IPS DF 6.9 (cell line): ENCODE measurements at regions not wholly inside any gene's neighbourhood (a gene's known extent, or its start where the extent isn't known, plus 50 kb on each side); places are given as distances from the start of the nearest gene placed in this dataset.

Source experiments
- DNase-seq: peaks from one replicate; pipeline ENCODE4 v3.0.0-alpha.2; 2013; ENCODE audit warnings: low read depth, low spot score
- H3K27ac ChIP-seq: one replicate; pipeline ENCODE4 v1.5.1; 2013; ENCODE audit warnings: low read length, control low read depth
- H3K27me3 ChIP-seq: 2 replicates; pipeline ENCODE4 v1.6.1; 2013; ENCODE audit warnings: mild to moderate bottlenecking, low read length; ENCODE audit not compliant: control insufficient read depth, insufficient read depth
- H3K36me3 ChIP-seq: 2 replicates; pipeline ENCODE4 v1.6.1; 2013; ENCODE audit warnings: low read length; ENCODE audit not compliant: control insufficient read depth, insufficient read depth
- H3K4me1 ChIP-seq: 2 replicates; pipeline ENCODE4 v1.6.1; 2013; ENCODE audit warnings: low read length; ENCODE audit not compliant: control insufficient read depth, insufficient read depth
- H3K4me3 ChIP-seq: 2 replicates; pipeline ENCODE4 v1.5.1; 2013; ENCODE audit warnings: mild to moderate bottlenecking, low read length
- H3K9me3 ChIP-seq: 2 replicates; pipeline ENCODE4 v1.6.1; 2013; ENCODE audit warnings: low read length, inconsistent platforms; ENCODE audit not compliant: control insufficient read depth, insufficient read depth
- WGBS: extraction: QIAGEN DNeasy Blood & Tissue Kit; methylation state at CpG from one replicate; pipeline ENCODE4 v1.1.7; 2013; ENCODE audit warnings: mixed read lengths, missing lambda C conversion rate; ENCODE audit not compliant: insufficient read length, insufficient coverage; 5-methylcytosine and 5-hydroxymethylcytosine counted together

- H3K36me3 ChIP-seq, result no peaks in the 10 kb centered on the region
- no peaks in the 10 kb centered on the region for H3K4me1 ChIP-seq
- no peaks in the 10 kb centered on the region for H3K27me3 ChIP-seq
- no peak for DNase-seq
- no peak overlapping the region for H3K27ac ChIP-seq
- WGBS, result no CpG with 5 or more reads among the region's 5 CpGs
- no peaks in the 10 kb centered on the region for H3K9me3 ChIP-seq
- H3K4me3 ChIP-seq, result no peak overlapping the region
These were observed 210.9 kb upstream of the ZFP64 start for GRCh38 chr20:52402514-52402913.

GRCh38 chr20:52401431-52401830 is 209.9 kb upstream of the ZFP64 start:
- H3K27me3 ChIP-seq, result no peaks in the 10 kb centered on the region
- no peak for DNase-seq
- no CpG with 5 or more reads among the region's 1 CpG for WGBS

GRCh38 chr20:52399352-52399751 is 207.8 kb upstream of the ZFP64 start:
- no peaks in the 10 kb centered on the region for H3K27me3 ChIP-seq
- no peaks in the 10 kb centered on the region for H3K4me1 ChIP-seq
- H3K9me3 ChIP-seq, result no peaks in the 10 kb centered on the region
- no peak overlapping the region for H3K27ac ChIP-seq
- no peak for DNase-seq
- no CpG with 5 or more reads among the region's 2 CpGs for WGBS
- H3K36me3 ChIP-seq, result no peaks in the 10 kb centered on the region
- no peak overlapping the region for H3K4me3 ChIP-seq

More at GRCh38 chr20:52401431-52401830, 209.9 kb upstream of the ZFP64 start:
- no peak overlapping the region for H3K27ac ChIP-seq
- H3K9me3 ChIP-seq, result no peaks in the 10 kb centered on the region
- no peaks in the 10 kb centered on the region for H3K4me1 ChIP-seq
- H3K36me3 ChIP-seq, result no peaks in the 10 kb centered on the region
- no peak overlapping the region for H3K4me3 ChIP-seq

- Histone ChIP-seq H3K27ac (no peak overlapping the region), H3K27me3 (no peaks in the 10 kb centered on the region), H3K4me3 (no peak overlapping the region), H3K36me3 (no peaks in the 10 kb centered on the region), H3K9me3 (no peaks in the 10 kb centered on the region), H3K4me1 (no peaks in the 10 kb centered on the region)
- no peak for DNase-seq
- WGBS, result no CpG with 5 or more reads among the region's 1 CpG
These were observed 198.0 kb upstream of the ZFP64 start for GRCh38 chr20:52389606-52390005.

- WGBS, result no CpG with 5 or more reads among the region's 10 CpGs
- H3K27me3 ChIP-seq, result no peaks in the 10 kb centered on the region
- H3K36me3 ChIP-seq, result no peaks in the 10 kb centered on the region
- no peaks in the 10 kb centered on the region for H3K9me3 ChIP-seq
- no peak overlapping the region for H3K4me3 ChIP-seq
- H3K27ac ChIP-seq, result no peak overlapping the region
- no peaks in the 10 kb centered on the region for H3K4me1 ChIP-seq
- no peak for DNase-seq
These were observed 192.5 kb upstream of the ZFP64 start for GRCh38 chr20:52383995-52384621.

- no peak for DNase-seq
These were observed 191.4 kb upstream of the ZFP64 start for GRCh38 chr20:52382933-52383332.

GRCh38 chr20:52379723-52380336 is 188.3 kb upstream of the ZFP64 start:
- WGBS, result no CpG with 5 or more reads among the region's 7 CpGs
- Histone ChIP-seq H3K4me1 (no peaks in the 10 kb centered on the region), H3K27ac (no peak overlapping the region), H3K9me3 (no peaks in the 10 kb centered on the region), H3K27me3 (no peaks in the 10 kb centered on the region), H3K4me3 (no peak overlapping the region), H3K36me3 (no peaks in the 10 kb centered on the region)
- DNase-seq, result peak; percentile 16

More at GRCh38 chr20:52382933-52383332, 191.4 kb upstream of the ZFP64 start:
- Histone ChIP-seq H3K4me3 (no peak overlapping the region), H3K27me3 (no peaks in the 10 kb centered on the region), H3K36me3 (no peaks in the 10 kb centered on the region), H3K27ac (no peak overlapping the region), H3K4me1 (no peaks in the 10 kb centered on the region), H3K9me3 (no peaks in the 10 kb centered on the region)
- no CpG with 5 or more reads among the region's 4 CpGs for WGBS

- Histone ChIP-seq H3K27ac (no peak overlapping the region), H3K9me3 (no peaks in the 10 kb centered on the region), H3K4me1 (no peaks in the 10 kb centered on the region), H3K27me3 (no peaks in the 10 kb centered on the region), H3K4me3 (no peak overlapping the region), H3K36me3 (no peaks in the 10 kb centered on the region)
- DNase-seq, result no peak
- WGBS, result no CpG with 5 or more reads among the region's 4 CpGs
These were observed 180.6 kb upstream of the ZFP64 start for GRCh38 chr20:52372169-52372568.

- Histone ChIP-seq H3K36me3 (no peaks in the 10 kb centered on the region), H3K27me3 (no peaks in the 10 kb centered on the region), H3K4me3 (no peak overlapping the region), H3K9me3 (no peaks in the 10 kb centered on the region), H3K4me1 (no peaks in the 10 kb centered on the region), H3K27ac (no peak overlapping the region)
- no peak for DNase-seq
- WGBS, result no CpG with 5 or more reads among the region's 7 CpGs
These were observed 174.1 kb upstream of the ZFP64 start for GRCh38 chr20:52365688-52366087.

GRCh38 chr20:52364405-52364804 is 172.8 kb upstream of the ZFP64 start:
- H3K27ac ChIP-seq, result no peak overlapping the region
- no peaks in the 10 kb centered on the region for H3K36me3 ChIP-seq
- no peak overlapping the region for H3K4me3 ChIP-seq
- no peaks in the 10 kb centered on the region for H3K27me3 ChIP-seq
- WGBS, result no CpG with 5 or more reads among the region's 1 CpG
- no peak for DNase-seq
- H3K4me1 ChIP-seq, result no peaks in the 10 kb centered on the region
- H3K9me3 ChIP-seq, result no peaks in the 10 kb centered on the region

- no CpG with 5 or more reads among the region's 3 CpGs for WGBS
- no peak for DNase-seq
- H3K27ac ChIP-seq, result no peak overlapping the region
- no peaks in the 10 kb centered on the region for H3K9me3 ChIP-seq
- no peaks in the 10 kb centered on the region for H3K36me3 ChIP-seq
- H3K27me3 ChIP-seq, result no peaks in the 10 kb centered on the region
- H3K4me1 ChIP-seq, result no peaks in the 10 kb centered on the region
- H3K4me3 ChIP-seq, result no peak overlapping the region
These were observed 170.1 kb upstream of the ZFP64 start for GRCh38 chr20:52361650-52362049.
